ENCODE measurements at regions not wholly inside any gene's neighbourhood (a gene's known extent, or its start where the extent isn't known, plus 50 kb on each side); places are given as distances from the start of the nearest gene placed in this dataset.

GRCh38 chr6:100317031-100317430 lies 147.7 kb downstream of the SIM1 start:
- TF ChIP-seq CTCF (IDR thresholded peaks at IDR 0.05) (no peak), POLR2A (IDR thresholded peaks at IDR 0.05) (no peak)

Data from tibial nerve (tissue), 3 donors.